ENCODE measurements at regions not wholly inside any gene's neighbourhood (a gene's known extent, or its start where the extent isn't known, plus 50 kb on each side); places are given as distances from the start of the nearest gene placed in this dataset.

GRCh38 chrX:94361241-94361640, 687.2 kb downstream of the FAM133A start:
- DNase-seq, result no peak

- DNase-seq, result no peak
These were observed 691.7 kb downstream of the FAM133A start for GRCh38 chrX:94365736-94366135.

GRCh38 chrX:94366616-94367015, 692.6 kb downstream of the FAM133A start:
- DNase-seq, result no peak

GRCh38 chrX:94389044-94389443, 715.0 kb downstream of the FAM133A start:
- no peak for DNase-seq

GRCh38 chrX:94400488-94400887, 726.5 kb downstream of the FAM133A start:
- no peak for DNase-seq

- DNase-seq, result no peak
These were observed 727.4 kb downstream of the FAM133A start for GRCh38 chrX:94401426-94401825.

- no peak for DNase-seq
These were observed 740.7 kb downstream of the FAM133A start for GRCh38 chrX:94414746-94415145.

GRCh38 chrX:94418065-94418464, 744.1 kb downstream of the FAM133A start:
- no peak for DNase-seq

GRCh38 chrX:94424456-94424855, 750.5 kb downstream of the FAM133A start:
- no peak for DNase-seq

- no peak for DNase-seq
These were observed 756.1 kb downstream of the FAM133A start for GRCh38 chrX:94430091-94430490.

GRCh38 chrX:94435799-94436198, 761.8 kb downstream of the FAM133A start:
- DNase-seq, result no peak

- DNase-seq, result no peak
These were observed 780.2 kb downstream of the FAM133A start for GRCh38 chrX:94454159-94454558.

GRCh38 chrX:94454606-94455005, 780.6 kb downstream of the FAM133A start:
- no peak for DNase-seq

GRCh38 chrX:94455782-94456181, 781.8 kb downstream of the FAM133A start:
- no peak for DNase-seq

- no peak for DNase-seq
These were observed 818.5 kb downstream of the FAM133A start for GRCh38 chrX:94492541-94492940.

GRCh38 chrX:94493405-94493804, 819.4 kb downstream of the FAM133A start:
- no peak for DNase-seq

GRCh38 chrX:94511564-94511963, 837.6 kb downstream of the FAM133A start:
- no peak for DNase-seq

GRCh38 chrX:94515009-94515408, 841.0 kb downstream of the FAM133A start:
- no peak for DNase-seq

GRCh38 chrX:94524867-94525266, 850.9 kb downstream of the FAM133A start:
- DNase-seq, result no peak

GRCh38 chrX:94545722-94546121, 871.7 kb downstream of the FAM133A start:
- no peak for DNase-seq

GRCh38 chrX:94551831-94552230, 877.8 kb downstream of the FAM133A start:
- no peak for DNase-seq

GRCh38 chrX:94560930-94561329, 886.9 kb downstream of the FAM133A start:
- no peak for DNase-seq

- DNase-seq, result no peak
These were observed 902.5 kb downstream of the FAM133A start for GRCh38 chrX:94576367-94577004.

GRCh38 chrX:94600077-94600476, 926.1 kb downstream of the FAM133A start:
- DNase-seq, result no peak

GRCh38 chrX:94612140-94612539, 938.1 kb downstream of the FAM133A start:
- DNase-seq, result no peak

GRCh38 chrX:94633237-94633636, 959.2 kb downstream of the FAM133A start:
- no peak for DNase-seq

Measured in NCI-H187 (cell line).